22Rv1 (cell line): ENCODE measurements at regions not wholly inside any gene's neighbourhood (a gene's known extent, or its start where the extent isn't known, plus 50 kb on each side); places are given as distances from the start of the nearest gene placed in this dataset.

Experiments
- H3K27ac ChIP-seq: fragments of 450-650 bp; 2 replicates; pipeline ENCODE4 v1.5.1; 2017
- CTCF ChIP-seq: fragments of 450-650 bp; IDR thresholded peaks from 2 replicates; pipeline ENCODE4 v1.5.1; 2017; ENCODE audit warnings: mild to moderate bottlenecking
- ZFX ChIP-seq: fragments of 450-650 bp; IDR thresholded peaks from 2 replicates; pipeline ENCODE4 v1.6.1; 2017; ENCODE audit warnings: antibody characterized with exemption, borderline replicate concordance

GRCh38 chr2:144310484-144310883 is 209.4 kb downstream of the ZEB2 start:
- no peak overlapping the region for H3K27ac ChIP-seq
- no peak for TF ChIP-seq CTCF
- no peak for TF ChIP-seq ZFX

GRCh38 chr2:144307711-144308110 is 212.2 kb downstream of the ZEB2 start:
- TF ChIP-seq CTCF = no peak
- no peak for TF ChIP-seq ZFX
- no peak overlapping the region for H3K27ac ChIP-seq

GRCh38 chr2:144304202-144304601 is 215.7 kb downstream of the ZEB2 start:
- TF ChIP-seq ZFX (no peak), CTCF (no peak)
- no peak overlapping the region for H3K27ac ChIP-seq

GRCh38 chr2:144300632-144301031 is 219.3 kb downstream of the ZEB2 start:
- no peak overlapping the region for H3K27ac ChIP-seq
- TF ChIP-seq CTCF (no peak), ZFX (no peak)

- H3K27ac ChIP-seq = no peak overlapping the region
- TF ChIP-seq ZFX (no peak), CTCF (no peak)
These were observed 229.6 kb downstream of the ZEB2 start for GRCh38 chr2:144290276-144290675.

- H3K27ac ChIP-seq = no peak overlapping the region
- TF ChIP-seq CTCF (no peak), ZFX (no peak)
These were observed 231.5 kb downstream of the ZEB2 start for GRCh38 chr2:144288438-144288837.

GRCh38 chr2:144285324-144285723 is 234.6 kb downstream of the ZEB2 start:
- no peak for TF ChIP-seq CTCF
- TF ChIP-seq ZFX = no peak
- no peak overlapping the region for H3K27ac ChIP-seq
